ENCODE measurements at regions not wholly inside any gene's neighbourhood (a gene's known extent, or its start where the extent isn't known, plus 50 kb on each side); places are given as distances from the start of the nearest gene placed in this dataset.
"Not testable (repeated sequence)": the region's sequence is repeated elsewhere in the genome, so short reads cannot be mapped to it uniquely, and the experiment has no call there.

- TF ChIP-seq CTCF (IDR thresholded peaks at IDR 0.05) (no peak), POLR2A (IDR thresholded peaks at IDR 0.05) (no peak)
- WGBS, 2 donors, result 76 to 78% methylated on average over 4 of the region's 4 CpGs
- no peak for DNase-seq (ENCODE audit: low spot score in 2 of 2)
- no peak overlapping the region for H3K4me3 ChIP-seq (ENCODE audit: low read depth, poor library complexity, severe bottlenecking)
- intact Hi-C loops (cut with DNase I; ENCODE audit: low total_unique reads), result no loop called here
Observed at GRCh38 chr9:80491086-80491696, 919.4 kb downstream of the TLE4 start.

- no peak for DNase-seq (ENCODE audit: low spot score in 2 of 2)
- no peak for TF ChIP-seq CTCF (IDR thresholded peaks at IDR 0.05)
- 91 to 92% methylated on average over 4 of the region's 4 CpGs for WGBS, 2 donors
- intact Hi-C loops (cut with DNase I; ENCODE audit: low total_unique reads), result no loop called here
- no peak overlapping the region for H3K4me3 ChIP-seq (ENCODE audit: low read depth, poor library complexity, severe bottlenecking)
Observed at GRCh38 chr9:80489329-80489728, 917.6 kb downstream of the TLE4 start.

GRCh38 chr9:80485420-80486250 lies 913.9 kb downstream of the TLE4 start:
- DNase-seq (ENCODE audit: low spot score in 2 of 2), result no peak
- H3K4me3 ChIP-seq (ENCODE audit: low read depth, poor library complexity, severe bottlenecking), result no peak overlapping the region
- no peak for TF ChIP-seq CTCF (IDR thresholded peaks at IDR 0.05)
- no peak for TF ChIP-seq POLR2A (IDR thresholded peaks at IDR 0.05)
- 84 to 94% methylated on average over 3 of the region's 3 CpGs for WGBS, 2 donors
- intact Hi-C loops (cut with DNase I; ENCODE audit: low total_unique reads), result no loop called here

- H3K4me3 ChIP-seq (ENCODE audit: low read depth, poor library complexity, severe bottlenecking); intact Hi-C loops (cut with DNase I; ENCODE audit: low total_unique reads); DNase-seq (ENCODE audit: low spot score in 2 of 2): not testable (repeated sequence)
- 10 to 16% methylated on average over 1 of the region's 1 CpG for WGBS, 2 donors
Observed at GRCh38 chr9:80482251-80482650, 910.5 kb downstream of the TLE4 start.

GRCh38 chr9:80467632-80468031 lies 895.9 kb downstream of the TLE4 start:
- 49% methylated on average over 3 of the region's 3 CpGs for WGBS, 2 donors
- TF ChIP-seq POLR2A (IDR thresholded peaks at IDR 0.05), result no peak
- TF ChIP-seq CTCF (IDR thresholded peaks at IDR 0.05), result no peak
- H3K4me3 ChIP-seq (ENCODE audit: low read depth, poor library complexity, severe bottlenecking), result no peak overlapping the region
- intact Hi-C loops (cut with DNase I; ENCODE audit: low total_unique reads), result no loop called here
- no peak for DNase-seq (ENCODE audit: low spot score in 2 of 2)

- TF ChIP-seq POLR2A (IDR thresholded peaks at IDR 0.05) (no peak), CTCF (IDR thresholded peaks at IDR 0.05) (no peak)
- 91 to 97% methylated on average over 3 of the region's 3 CpGs for WGBS, 2 donors
- DNase-seq (ENCODE audit: low spot score in 2 of 2), result no peak
- no peak overlapping the region for H3K4me3 ChIP-seq (ENCODE audit: low read depth, poor library complexity, severe bottlenecking)
- intact Hi-C loops (cut with DNase I; ENCODE audit: low total_unique reads), result no loop called here
Observed at GRCh38 chr9:80465556-80465955, 893.8 kb downstream of the TLE4 start.
